ENCODE measurements at regions not wholly inside any gene's neighbourhood (a gene's known extent, or its start where the extent isn't known, plus 50 kb on each side); places are given as distances from the start of the nearest gene placed in this dataset.
"Not testable (repeated sequence)": the region's sequence is repeated elsewhere in the genome, so short reads cannot be mapped to it uniquely, and the experiment has no call there.

- DNase-seq (ENCODE audit: low read depth), result peak; percentile 77
These were observed 253.7 kb upstream of the ANXA10 start for GRCh38 chr4:167838686-167839085.

DNA sequence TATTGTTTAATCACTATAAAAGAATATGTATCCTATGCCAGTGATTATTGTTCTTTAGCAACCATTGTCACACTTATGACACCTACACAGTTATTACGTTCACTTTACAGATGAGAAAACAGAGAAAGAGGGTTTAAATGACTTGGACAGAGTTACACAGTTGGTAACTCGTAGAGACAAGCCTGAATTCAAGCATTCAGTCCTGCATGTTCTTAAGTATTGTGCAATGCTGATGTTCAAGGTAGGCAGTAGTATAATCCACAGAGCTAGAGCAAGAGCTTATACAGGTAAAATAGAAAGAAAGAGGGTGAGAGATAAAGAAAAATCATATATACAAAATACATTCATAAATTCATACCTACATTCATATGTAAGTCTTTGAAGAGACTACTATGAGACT is 249.8 kb upstream of the ANXA10 start:
- no peak for DNase-seq (ENCODE audit: low read depth)

DNA sequence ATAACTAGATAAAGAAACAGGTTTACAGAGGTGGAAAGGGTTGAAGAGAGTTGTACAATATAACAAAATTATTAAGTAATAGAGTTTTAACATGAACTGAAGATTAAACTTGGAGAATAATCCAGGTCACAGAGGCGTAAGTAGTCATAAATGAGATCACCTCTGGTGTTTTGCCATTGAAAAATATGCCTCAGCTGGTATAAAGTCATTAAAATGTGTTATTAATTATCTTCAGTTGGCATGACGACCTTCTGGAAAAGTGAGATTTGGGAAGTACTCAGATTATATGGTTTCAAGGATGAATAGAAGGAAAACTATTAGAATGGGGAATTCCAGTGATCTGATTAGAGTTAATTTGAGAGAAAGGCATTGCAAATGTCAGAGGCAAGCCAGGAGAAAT is 237.5 kb upstream of the ANXA10 start:
- no peak for DNase-seq (ENCODE audit: low read depth)

DNA sequence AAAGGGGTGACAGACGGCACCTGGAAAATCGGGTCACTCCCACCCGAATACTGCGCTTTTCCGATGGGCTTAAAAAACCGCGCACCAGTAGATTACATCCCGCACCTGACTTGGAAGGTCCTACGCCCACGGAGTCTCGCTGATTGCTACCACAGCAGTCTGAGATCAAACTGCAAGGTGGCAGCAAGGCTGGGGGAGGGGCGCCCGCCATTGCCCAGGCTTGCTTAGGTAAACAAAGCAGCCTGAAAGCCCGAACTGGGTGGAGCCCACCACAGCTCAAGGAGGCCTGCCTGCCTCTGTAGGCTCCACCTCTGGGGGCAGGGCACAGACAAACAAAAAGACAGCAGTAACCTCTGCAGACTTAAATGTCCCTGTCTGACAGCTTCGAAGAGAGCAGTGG is 234.2 kb upstream of the ANXA10 start:
- not testable (repeated sequence) for DNase-seq (ENCODE audit: low read depth)

- DNase-seq (ENCODE audit: low read depth), result no peak
These were observed 225.1 kb upstream of the ANXA10 start for GRCh38 chr4:167867191-167867590.

GRCh38 chr4:167868163-167868562 is 224.2 kb upstream of the ANXA10 start:
- peak; percentile 50 for DNase-seq (ENCODE audit: low read depth)

DNA sequence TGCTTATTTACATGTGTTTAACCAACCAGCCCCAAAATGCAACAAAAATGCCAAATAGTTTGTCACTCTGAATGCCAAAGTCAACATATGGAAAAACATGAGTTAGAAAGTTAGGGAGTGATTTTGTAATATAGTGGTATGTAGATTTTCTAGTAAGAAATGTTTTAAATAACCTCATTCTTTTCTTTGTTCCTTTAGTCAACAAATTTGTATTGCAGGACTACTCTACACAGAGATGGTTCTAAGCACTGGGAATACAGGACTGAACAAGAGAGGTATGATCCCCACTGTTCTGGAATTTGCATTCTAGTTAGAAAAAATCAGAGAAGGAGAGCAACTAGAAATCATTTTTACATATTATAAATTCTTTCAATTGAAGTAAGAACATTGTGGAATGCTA is 218.8 kb upstream of the ANXA10 start:
- peak; percentile 42 for DNase-seq (ENCODE audit: low read depth)

- DNase-seq (ENCODE audit: low read depth), result not testable (repeated sequence)
These were observed 216.2 kb upstream of the ANXA10 start for GRCh38 chr4:167876091-167876490.

- DNase-seq (ENCODE audit: low read depth), result not testable (repeated sequence)
These were observed 214.5 kb upstream of the ANXA10 start for GRCh38 chr4:167877826-167878225.

DNA sequence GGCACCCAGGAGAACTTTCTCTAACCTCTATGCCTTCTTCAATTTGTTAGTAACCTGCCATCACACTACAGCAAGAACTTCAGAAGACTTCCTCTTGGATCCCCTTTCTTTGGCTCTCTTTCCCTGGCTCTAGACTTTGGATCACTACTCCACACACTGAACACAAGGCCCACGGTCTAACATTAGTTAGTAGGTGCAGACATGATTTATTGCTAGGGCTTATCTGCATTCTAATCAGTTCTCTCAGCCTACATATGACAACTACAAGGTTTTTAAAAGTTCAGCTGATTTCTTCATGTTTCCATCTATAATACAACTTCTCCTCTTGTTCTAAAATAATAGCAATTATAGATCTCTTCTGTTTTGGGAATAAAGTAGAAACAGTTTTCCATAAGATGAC is 209.1 kb upstream of the ANXA10 start:
- no peak for DNase-seq (ENCODE audit: low read depth)

DNA sequence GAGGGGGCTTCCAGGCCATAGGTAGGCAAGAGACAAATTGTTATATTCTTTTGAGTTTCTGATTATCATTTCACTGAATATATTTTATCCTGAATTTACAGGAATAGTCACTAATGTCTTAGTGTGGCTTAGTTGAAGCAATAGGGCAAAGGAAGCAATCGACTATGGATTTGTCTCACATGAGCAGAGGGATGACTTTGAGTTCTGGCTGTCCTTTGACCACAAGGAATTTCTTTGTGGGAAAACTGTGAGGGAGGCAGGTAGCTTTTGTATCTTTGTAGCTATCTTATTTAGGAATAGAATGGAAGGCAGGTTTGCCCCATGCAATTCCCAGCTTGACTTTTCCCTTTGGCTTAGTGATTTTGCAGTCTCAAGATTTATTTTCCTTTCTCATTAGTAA is 207.3 kb upstream of the ANXA10 start:
- DNase-seq (ENCODE audit: low read depth), result no peak

DNA sequence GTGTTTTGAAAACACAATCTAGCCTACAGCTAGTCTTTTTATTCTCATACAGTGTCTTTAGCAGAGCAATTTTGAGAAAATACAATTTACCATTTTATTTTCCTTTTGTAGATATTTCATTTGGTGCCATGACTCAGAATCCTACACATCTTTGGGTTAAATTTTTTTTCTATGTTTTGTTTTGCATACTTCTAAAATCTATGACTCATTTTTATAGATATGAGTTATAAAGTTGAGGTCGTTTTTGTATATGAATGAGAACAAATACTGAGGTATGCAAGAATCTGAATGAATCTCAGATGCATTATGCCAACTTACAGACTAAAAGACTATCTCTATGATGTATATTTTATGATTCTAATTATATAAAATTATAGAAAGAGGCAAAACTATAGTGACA is 206.5 kb upstream of the ANXA10 start:
- DNase-seq (ENCODE audit: low read depth), result peak; percentile 36

- DNase-seq (ENCODE audit: low read depth), result no peak
These were observed 204.6 kb upstream of the ANXA10 start for GRCh38 chr4:167887726-167888125.

DNA sequence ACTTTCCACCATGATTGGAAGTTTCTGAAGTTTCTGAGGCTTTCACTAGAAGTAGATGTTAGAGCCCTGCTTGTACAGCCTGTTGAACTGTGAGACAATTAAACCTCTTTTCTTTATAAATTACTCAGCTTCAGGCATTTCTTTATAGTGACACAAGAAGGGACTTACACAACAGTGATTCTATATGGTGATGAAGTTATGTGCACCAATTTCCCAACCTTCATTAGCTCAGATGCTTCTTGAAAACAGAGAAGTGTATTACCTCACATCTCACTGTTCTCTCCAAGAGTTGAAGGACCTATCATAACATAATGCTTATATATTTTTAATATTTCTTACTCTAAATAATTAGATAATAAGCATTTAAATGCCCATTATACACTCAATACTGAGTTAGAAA is 202.1 kb upstream of the ANXA10 start:
- peak; percentile 47 for DNase-seq (ENCODE audit: low read depth)

GRCh38 chr4:167893531-167893930 is 198.8 kb upstream of the ANXA10 start:
- DNase-seq (ENCODE audit: low read depth), result no peak

GRCh38 chr4:167896260-167896659 is 196.1 kb upstream of the ANXA10 start:
- DNase-seq (ENCODE audit: low read depth), result not testable (repeated sequence)

- DNase-seq (ENCODE audit: low read depth), result peak; percentile 84
These were observed 195.2 kb upstream of the ANXA10 start for GRCh38 chr4:167897116-167897515.

DNA sequence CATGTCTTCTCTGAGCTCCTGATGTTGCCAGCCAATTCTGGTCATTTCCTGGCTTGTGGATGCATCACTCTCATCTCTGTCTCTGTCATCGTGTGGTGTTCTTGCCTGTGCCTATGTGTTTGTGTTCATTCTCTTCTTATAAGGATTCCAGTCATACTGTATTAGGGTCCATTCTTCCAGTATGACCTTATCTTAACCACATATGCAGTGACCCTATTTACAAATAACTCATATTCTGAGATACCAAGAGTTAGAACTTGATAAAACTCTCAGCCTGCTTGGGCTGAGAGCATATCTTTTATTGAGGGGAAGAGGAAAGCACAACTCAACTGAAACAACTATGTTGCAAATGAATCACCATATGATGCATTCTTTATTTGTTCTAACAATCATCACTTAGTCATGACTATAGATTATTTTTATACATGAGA is 189.0 kb upstream of the ANXA10 start:
- DNase-seq (ENCODE audit: low read depth), result peak; percentile 71

GRCh38 chr4:167906851-167907250 is 185.5 kb upstream of the ANXA10 start:
- DNase-seq (ENCODE audit: low read depth), result peak; percentile 67

DNA sequence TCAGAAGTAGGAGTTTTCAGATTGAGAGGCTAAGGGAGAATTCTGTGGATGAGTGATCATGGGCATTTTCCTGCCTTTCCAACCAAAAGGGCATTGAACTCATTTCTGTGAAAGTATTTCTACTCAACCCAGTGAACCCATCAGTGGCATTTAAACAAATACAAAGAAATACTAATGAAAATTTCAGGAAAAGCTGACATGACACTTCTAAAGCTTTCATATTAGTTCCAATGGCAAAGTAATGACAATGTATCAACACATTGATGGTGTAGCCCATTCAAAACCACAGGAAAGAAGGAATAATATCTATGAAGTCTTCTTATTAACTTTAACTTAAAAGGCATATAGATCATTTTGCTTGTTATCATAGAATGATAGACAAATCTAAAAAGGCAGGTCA is 183.5 kb upstream of the ANXA10 start:
- no peak for DNase-seq (ENCODE audit: low read depth)

- DNase-seq (ENCODE audit: low read depth), result not testable (repeated sequence)
These were observed 179.8 kb upstream of the ANXA10 start for GRCh38 chr4:167912535-167912934.

DNA sequence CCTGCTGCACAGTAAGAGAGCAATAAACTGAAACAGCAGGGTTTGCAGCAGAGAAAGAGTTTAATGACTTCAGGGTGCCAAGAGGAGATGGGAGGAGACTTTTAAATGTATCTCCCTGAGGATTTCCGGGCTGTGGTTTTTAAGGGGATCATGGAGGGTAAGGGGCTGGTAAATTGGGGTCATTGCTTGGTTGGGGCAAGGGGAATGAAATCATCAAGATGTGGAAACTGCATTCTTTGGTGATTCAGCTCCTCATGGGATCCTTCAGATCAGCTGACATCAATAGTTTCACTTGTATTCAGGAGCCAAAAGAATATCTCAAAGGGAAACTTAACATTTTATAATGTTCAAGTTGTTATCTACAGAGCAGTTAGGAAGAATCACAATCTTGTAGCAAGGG is 174.3 kb upstream of the ANXA10 start:
- DNase-seq (ENCODE audit: low read depth), result peak; percentile 9

DNA sequence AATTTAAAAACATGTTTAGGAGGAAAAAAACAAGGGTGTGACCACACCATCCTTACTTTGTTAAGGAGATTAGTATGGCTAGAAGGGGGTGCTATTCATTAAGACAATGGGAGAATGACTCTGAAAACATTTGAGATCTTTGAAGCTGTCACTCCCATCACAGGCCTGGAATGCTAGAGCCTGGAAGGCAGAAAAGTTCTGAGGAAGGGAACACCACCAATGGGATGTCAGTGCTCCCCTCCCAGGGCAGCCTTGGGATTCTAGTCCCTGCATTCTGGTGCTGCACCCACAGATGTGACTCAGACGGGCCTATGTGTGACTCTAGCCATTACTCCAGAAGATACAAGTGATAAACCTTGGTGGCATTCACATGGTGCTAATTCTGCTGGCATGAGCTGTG is 162.2 kb upstream of the ANXA10 start:
- no peak for DNase-seq (ENCODE audit: low read depth)

DNA sequence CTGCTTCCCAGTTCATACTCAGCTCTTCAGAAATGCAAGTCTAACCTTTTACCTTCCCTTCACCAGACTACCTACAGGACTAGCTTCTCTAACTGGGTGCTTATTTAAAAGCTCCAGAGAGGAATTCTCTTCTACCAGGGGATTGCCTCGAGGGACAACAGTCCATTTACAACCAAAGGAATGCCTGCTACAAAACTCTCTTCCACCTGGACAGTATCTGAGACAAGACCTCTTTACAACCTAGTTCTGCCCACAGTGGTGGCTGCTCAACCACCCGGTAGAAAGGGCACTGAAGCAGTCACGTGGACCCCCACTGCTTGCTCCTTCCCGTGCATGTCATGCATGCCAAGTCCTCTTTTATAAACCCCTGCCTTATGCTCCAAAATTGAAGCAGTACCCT is 158.1 kb upstream of the ANXA10 start:
- no peak for DNase-seq (ENCODE audit: low read depth)
